GM13977 (cell line): ENCODE measurements at regions not wholly inside any gene's neighbourhood (a gene's known extent, or its start where the extent isn't known, plus 50 kb on each side); places are given as distances from the start of the nearest gene placed in this dataset.

Experiments
- DNase-seq: peaks from one replicate; pipeline ENCODE4 v3.0.0; 2012; ENCODE audit warnings: low spot score
- CTCF ChIP-seq: IDR thresholded peaks from 2 replicates; pipeline ENCODE4 v1.5.1; 2012; ENCODE audit warnings: mild to moderate bottlenecking, control low read depth; ENCODE audit not compliant: insufficient read depth; ENCODE audit errors: extremely low read depth, missing control alignments
- in situ Hi-C: fragments of 300-500 bp; cut with MboI; formaldehyde crosslinking; loops from one replicate; pipeline ENCODE4 v1.12.0; 2022; ENCODE audit warnings: low sequenced_read_pairs, low pct_unique_long_range_greater_than_20kb, mixed read lengths, inconsistent platforms; ENCODE audit not compliant: unreplicated experiment

DNA sequence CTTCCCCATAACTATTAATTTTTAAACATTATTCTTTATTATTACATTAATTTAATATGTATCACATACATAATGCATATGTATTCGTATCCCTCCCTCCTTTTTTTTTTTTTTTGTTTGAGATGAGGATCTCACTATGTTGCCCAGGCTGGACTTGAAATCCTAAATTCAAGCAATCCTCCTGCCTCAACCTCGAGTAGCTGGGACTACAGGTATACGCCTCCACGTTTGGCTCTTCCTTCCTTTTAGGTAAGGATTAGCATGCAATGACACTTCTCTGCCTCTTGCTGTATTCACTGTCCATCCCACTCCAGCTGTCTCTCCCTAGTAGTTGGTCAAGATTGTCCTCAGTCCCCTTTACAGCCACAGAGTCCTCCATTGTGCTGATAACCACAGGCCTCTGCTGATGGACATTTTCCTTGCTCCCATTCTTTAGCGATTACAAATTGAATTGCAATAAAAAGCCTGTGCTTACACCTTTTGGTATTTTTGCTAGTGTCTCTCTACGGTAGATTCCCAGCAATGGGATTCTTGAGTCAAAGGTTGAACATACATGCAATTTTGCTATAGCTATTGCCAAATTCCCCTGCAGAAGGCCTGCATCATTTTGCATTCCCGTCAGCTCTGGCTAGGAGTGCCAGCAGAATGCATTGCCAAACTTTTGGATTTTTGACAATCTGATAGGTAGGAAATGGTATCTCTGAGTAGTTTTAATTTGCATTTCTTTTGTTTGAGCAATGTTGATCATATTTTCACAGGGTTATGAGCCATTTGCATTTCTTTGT, 156.6 kb downstream of the SMAD6 start:
- no peak for TF ChIP-seq CTCF
- DNase-seq, result no peak
- in situ Hi-C loops, result loop anchor here (10.0 kb wide), 1 partner anchor 254 kb away; no protein-coding TSS in a partner anchor

DNA sequence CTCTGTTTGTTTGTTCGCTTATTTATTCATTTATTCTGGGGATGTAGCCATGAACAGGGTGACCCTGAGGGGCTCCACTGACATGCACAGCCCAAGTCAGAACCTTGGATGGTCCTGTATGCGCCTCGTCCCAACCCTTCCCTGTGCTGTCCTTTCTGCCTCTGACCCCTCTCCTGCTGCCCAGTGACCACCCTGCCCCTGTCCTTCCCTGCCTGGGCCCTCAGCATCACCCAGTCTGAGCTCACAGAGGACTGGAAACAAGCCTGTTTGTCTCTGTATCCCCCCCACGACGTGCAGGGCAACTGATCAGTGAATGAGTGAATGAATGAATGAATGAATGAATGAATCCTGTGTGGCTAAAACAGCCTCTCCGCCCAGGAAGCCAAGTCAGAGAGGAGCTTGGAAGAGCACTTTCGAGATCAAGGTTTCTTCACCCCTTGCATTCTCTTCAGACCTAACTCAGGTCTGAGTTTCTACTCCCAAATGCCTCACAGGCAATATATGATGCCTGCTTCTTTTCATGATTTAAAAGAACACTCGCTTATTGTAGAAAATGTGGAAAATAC, 157.7 kb downstream of the SMAD6 start:
- TF ChIP-seq CTCF, result no peak
- in situ Hi-C loops, result loop anchor here (10.0 kb wide), 1 partner anchor 255 kb away; no protein-coding TSS in a partner anchor
- DNase-seq, result no peak

- no peak for TF ChIP-seq CTCF
- in situ Hi-C loops, result no loop called here
- DNase-seq, result no peak
Measured at GRCh38 chr15:66860844-66861243, 158.8 kb downstream of the SMAD6 start.

GRCh38 chr15:66862111-66862939, 160.3 kb downstream of the SMAD6 start:
- no peak for TF ChIP-seq CTCF
- in situ Hi-C loops, result no loop called here
- DNase-seq, result no peak

DNA sequence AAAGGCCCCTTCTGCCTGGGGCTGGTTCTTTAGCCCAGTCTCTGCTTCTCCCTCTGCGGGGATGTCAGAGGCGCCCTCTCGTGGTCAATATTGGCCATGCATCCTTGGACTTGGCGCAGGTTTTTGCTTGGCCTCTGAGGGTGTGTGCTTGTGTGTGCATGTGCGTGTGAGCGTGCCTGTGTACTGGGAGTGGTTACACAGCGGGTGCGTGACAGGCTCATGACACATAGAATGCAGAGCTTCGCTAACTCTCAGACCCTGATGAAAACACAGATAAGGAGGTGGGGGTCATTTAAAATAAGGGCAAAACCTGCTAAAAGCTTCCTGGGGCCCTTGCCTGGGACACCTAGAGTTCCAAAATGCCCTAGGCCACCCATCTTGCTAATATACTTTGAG, 160.9 kb downstream of the SMAD6 start:
- peak; percentile 79 for DNase-seq
- TF ChIP-seq CTCF, result peak; percentile 93
- in situ Hi-C loops, result no loop called here

- in situ Hi-C loops, result no loop called here
- no peak for TF ChIP-seq CTCF
Measured at GRCh38 chr15:66863390-66864085, 161.5 kb downstream of the SMAD6 start.

More at GRCh38 chr15:66863390-66864085, 161.5 kb downstream of the SMAD6 start:
- DNase-seq, result no peak
